HepG2 (cell line): ENCODE measurements at regions not wholly inside any gene's neighbourhood (a gene's known extent, or its start where the extent isn't known, plus 50 kb on each side); places are given as distances from the start of the nearest gene placed in this dataset.

ENCODE experiments used
- ATF5 ChIP-seq: sonication (generic); formaldehyde crosslinking; IDR thresholded peaks from 2 replicates; pipeline ENCODE4 v1.4.0; 2020; ENCODE audit warnings: mild to moderate bottlenecking, low read depth, missing genetic modification reagents
- CBFB ChIP-seq: sonication (generic); formaldehyde crosslinking; IDR thresholded peaks from 2 replicates; pipeline ENCODE4 v1.4.0; 2020; ENCODE audit warnings: missing genetic modification reagents
- FOXO1 ChIP-seq: sonication (generic); formaldehyde crosslinking; IDR thresholded peaks from 2 replicates; pipeline ENCODE4 v1.4.0; 2020; ENCODE audit warnings: missing genetic modification reagents
- FOXP4 ChIP-seq: sonication (generic); formaldehyde crosslinking; IDR thresholded peaks from 2 replicates; pipeline ENCODE4 v1.4.0; 2020; ENCODE audit warnings: missing genetic modification reagents
- KAT7 ChIP-seq: IDR thresholded peaks from 2 replicates; pipeline ENCODE4 v1.6.1; 2018; ENCODE audit warnings: borderline replicate concordance, missing compliant biosample characterization
- NR0B2 ChIP-seq: sonication (generic); formaldehyde crosslinking; IDR thresholded peaks from 2 replicates; pipeline ENCODE4 v1.4.0; 2020; ENCODE audit warnings: mild to moderate bottlenecking, missing genetic modification reagents
- RFXAP ChIP-seq: sonication (generic); formaldehyde crosslinking; IDR thresholded peaks from 2 replicates; pipeline ENCODE4 v1.4.0; 2020; ENCODE audit warnings: missing genetic modification reagents, borderline replicate concordance
- SPEN ChIP-seq: sonication (generic); formaldehyde crosslinking; IDR thresholded peaks from 2 replicates; pipeline ENCODE4 v1.5.1; 2020; ENCODE audit warnings: low read depth, mild to moderate bottlenecking, missing genetic modification reagents
- STAT5B ChIP-seq: sonication (generic); formaldehyde crosslinking; IDR thresholded peaks from 2 replicates; pipeline ENCODE4 v1.4.0; 2020; ENCODE audit warnings: missing genetic modification reagents
- TRIM22 ChIP-seq: fragments of 450-650 bp; IDR thresholded peaks from 2 replicates; pipeline ENCODE4 v1.6.1; 2017
- ZBTB49 ChIP-seq: sonication (generic); formaldehyde crosslinking; IDR thresholded peaks from 2 replicates; pipeline ENCODE4 v1.4.0; 2020; ENCODE audit warnings: missing genetic modification reagents, borderline replicate concordance
- ZFP1 ChIP-seq: IDR thresholded peaks from 2 replicates; pipeline ENCODE4 v1.6.1; 2016
- ZFP36L1 ChIP-seq: sonication (generic); formaldehyde crosslinking; IDR thresholded peaks from 2 replicates; pipeline ENCODE4 v1.8.0; 2022; ENCODE audit warnings: mild to moderate bottlenecking, missing genetic modification reagents, moderate library complexity
- ZFP91 ChIP-seq: sonication (generic); formaldehyde crosslinking; IDR thresholded peaks from 2 replicates; pipeline ENCODE4 v1.9.0; 2022; ENCODE audit warnings: missing genetic modification reagents, mild to moderate bottlenecking, borderline replicate concordance
- ZMYM2 ChIP-seq: sonication (generic); formaldehyde crosslinking; IDR thresholded peaks from 2 replicates; pipeline ENCODE4 v1.8.0; 2022; ENCODE audit warnings: mild to moderate bottlenecking, missing genetic modification reagents
- ZNF264 ChIP-seq: sonication (generic); formaldehyde crosslinking; IDR thresholded peaks from 2 replicates; pipeline ENCODE4 v1.4.0; 2020; ENCODE audit warnings: missing genetic modification reagents
- ZNF333 ChIP-seq: sonication (generic); formaldehyde crosslinking; IDR thresholded peaks from 2 replicates; pipeline ENCODE4 v1.4.0; 2020; ENCODE audit warnings: mild to moderate bottlenecking, missing genetic modification reagents, borderline replicate concordance
- TF ChIP-seq, protein P1 (sequence below): sonication (generic); formaldehyde crosslinking; IDR thresholded peaks from 2 replicates; pipeline ENCODE4 v1.4.0; 2020; ENCODE audit warnings: low read depth, missing genetic modification reagents

- TF ChIP-seq ZFP36L1 (peak; percentile 88; the same call in 1 of the 2 replicates), KAT7 (CRISPR knock-in tag) (0 out of 2 replicates have a peak, but pooled peaks have one; percentile 59), ZMYM2 (CRISPR knock-in tag) (no peak), RFXAP (CRISPR knock-in tag) (no peak), CBFB (no peak), ZNF333 (CRISPR knock-in tag) (no peak), FOXP4 (CRISPR knock-in tag) (peak; percentile 90), FOXO1 (peak; percentile 72; the same call in 1 of the 2 replicates), STAT5B (CRISPR knock-in tag) (no peak), ZFP91 (CRISPR knock-in tag) (peak; percentile 31; the same call in 1 of the 2 replicates), ATF5 (CRISPR knock-in tag) (no peak), ZNF264 (CRISPR knock-in tag) (no peak), SPEN (0 out of 2 replicates have a peak, but pooled peaks have one; percentile 23), ZBTB49 (CRISPR knock-in tag) (no peak), NR0B2 (no peak), TRIM22 (no peak), ZFP1 (no peak; the same call in 1 of the 2 replicates)
- TF ChIP-seq, protein P1, sequence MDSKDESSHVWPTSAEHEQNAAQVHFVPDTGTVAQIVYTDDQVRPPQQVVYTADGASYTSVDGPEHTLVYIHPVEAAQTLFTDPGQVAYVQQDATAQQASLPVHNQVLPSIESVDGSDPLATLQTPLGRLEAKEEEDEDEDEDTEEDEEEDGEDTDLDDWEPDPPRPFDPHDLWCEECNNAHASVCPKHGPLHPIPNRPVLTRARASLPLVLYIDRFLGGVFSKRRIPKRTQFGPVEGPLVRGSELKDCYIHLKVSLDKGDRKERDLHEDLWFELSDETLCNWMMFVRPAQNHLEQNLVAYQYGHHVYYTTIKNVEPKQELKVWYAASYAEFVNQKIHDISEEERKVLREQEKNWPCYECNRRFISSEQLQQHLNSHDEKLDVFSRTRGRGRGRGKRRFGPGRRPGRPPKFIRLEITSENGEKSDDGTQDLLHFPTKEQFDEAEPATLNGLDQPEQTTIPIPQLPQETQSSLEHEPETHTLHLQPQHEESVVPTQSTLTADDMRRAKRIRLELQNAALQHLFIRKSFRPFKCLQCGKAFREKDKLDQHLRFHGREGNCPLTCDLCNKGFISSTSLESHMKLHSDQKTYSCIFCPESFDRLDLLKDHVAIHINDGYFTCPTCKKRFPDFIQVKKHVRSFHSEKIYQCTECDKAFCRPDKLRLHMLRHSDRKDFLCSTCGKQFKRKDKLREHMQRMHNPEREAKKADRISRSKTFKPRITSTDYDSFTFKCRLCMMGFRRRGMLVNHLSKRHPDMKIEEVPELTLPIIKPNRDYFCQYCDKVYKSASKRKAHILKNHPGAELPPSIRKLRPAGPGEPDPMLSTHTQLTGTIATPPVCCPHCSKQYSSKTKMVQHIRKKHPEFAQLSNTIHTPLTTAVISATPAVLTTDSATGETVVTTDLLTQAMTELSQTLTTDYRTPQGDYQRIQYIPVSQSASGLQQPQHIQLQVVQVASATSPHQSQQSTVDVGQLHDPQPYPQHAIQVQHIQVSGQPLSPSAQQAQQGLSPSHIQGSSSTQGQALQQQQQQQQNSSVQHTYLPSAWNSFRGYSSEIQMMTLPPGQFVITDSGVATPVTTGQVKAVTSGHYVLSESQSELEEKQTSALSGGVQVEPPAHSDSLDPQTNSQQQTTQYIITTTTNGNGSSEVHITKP (CRISPR knock-in tag): no peak
These were observed 714.4 kb upstream of the TBX3 start (continued) for GRCh38 chr12:115398311-115398781.
